Psoas muscle (tissue), 7 donors: ENCODE measurements at regions not wholly inside any gene's neighbourhood (a gene's known extent, or its start where the extent isn't known, plus 50 kb on each side); places are given as distances from the start of the nearest gene placed in this dataset.

Experiments
- ATAC-seq, 4 donors: fragments of 200-7000 bp; cut with Tn5 transposase; one replicate each; pipeline ENCODE4 v1.9.1; 2020; ENCODE audit warnings: moderate library complexity in 3 of 4, mild to moderate bottlenecking in 2 of 4
- DNase-seq, 2 donors: peaks; one replicate each; pipeline ENCODE4 v3.0.0-alpha.2; 2020
- H3K27ac ChIP-seq: fragments of 200-600 bp; one replicate; pipeline ENCODE4 v1.8.0; 2022
- H3K27me3 ChIP-seq, 3 donors: fragments of 200-600 bp in 1 of 3; one replicate each; pipeline versions ENCODE4 v1.6.1 to v1.8.0; 2013 to 2022; ENCODE audit warnings: low read length in 2 of 3, mild to moderate bottlenecking in 2 of 3, moderate library complexity in 1 of 3; ENCODE audit not compliant: insufficient read depth in 3 of 3
- H3K36me3 ChIP-seq, 2 donors: fragments of 200-600 bp in 1 of 2; one replicate each; pipeline versions ENCODE4 v1.6.1 to v1.8.0; 2013 to 2022; ENCODE audit warnings: low read depth in 1 of 2, mild to moderate bottlenecking in 1 of 2, moderate library complexity in 1 of 2; ENCODE audit not compliant: insufficient read depth in 1 of 2
- H3K4me1 ChIP-seq: fragments of 200-600 bp; one replicate; pipeline ENCODE4 v1.8.0; 2022
- H3K4me3 ChIP-seq: fragments of 200-600 bp; one replicate; pipeline ENCODE4 v1.8.0; 2022; ENCODE audit warnings: mild to moderate bottlenecking
- H3K9me3 ChIP-seq: fragments of 200-600 bp; one replicate; pipeline ENCODE4 v1.8.0; 2022
- WGBS, 3 donors: extraction: QIAGEN DNeasy Blood & Tissue Kit; methylation state at CpG; one replicate each; pipeline versions ENCODE4 v1.1.6 to v1.1.7; 2013; 5-methylcytosine and 5-hydroxymethylcytosine counted together
- intact Hi-C, 2 donors: fragments of 100-400 bp; cut with DNase I; formaldehyde crosslinking; loops; one replicate each; pipeline versions ENCODE4 v1.11.0 to v1.14.2; 2022
- TF ChIP-seq, protein P1 (sequence below): fragments of 200-600 bp; IDR thresholded peaks from one replicate; pipeline ENCODE4 v1.8.0; 2022; ENCODE audit warnings: antibody characterized with exemption
- donor health status: healthy with polysubstance abuse.
- donor health status: DM: no; HTN: no; CAD: no; lungs with moderate emphysema.
- donor health status: Bipolar disorder and iron deficiency.
- donor health status: healthy.
- donor health status: DM: yes; HTN: yes; CAD: no.
- donor health status: DM: no; HTN: no; CAD: no.
- donor health status: DM: yes; HTN: yes; CAD: no.

DNA sequence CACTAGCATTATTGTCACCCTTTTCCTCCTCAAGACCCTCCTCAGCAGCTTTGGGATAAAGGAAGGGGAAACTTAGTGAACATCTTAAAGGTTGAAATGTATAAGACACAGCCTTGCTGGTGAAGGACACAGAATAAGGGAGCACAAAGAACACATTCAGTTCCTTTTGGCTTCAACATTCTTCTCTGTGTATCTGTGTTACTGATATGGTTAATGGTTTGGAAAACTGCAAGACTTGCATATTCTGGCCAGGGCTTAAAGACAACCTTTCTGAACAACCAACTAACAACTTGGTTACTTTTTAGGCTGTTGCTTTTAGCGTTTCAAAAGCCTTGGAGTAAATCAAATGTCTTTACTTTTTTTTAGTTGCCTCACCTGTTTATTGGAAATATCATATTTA lies 680.5 kb downstream of the MECOM start:
- H3K4me3 ChIP-seq = no peak overlapping the region
- intact Hi-C loops = no loop called here
- ATAC-seq (no peak), DNase-seq (no peak)
- H3K27me3 ChIP-seq = no peaks in the 10 kb centered on the region
- no peaks in the 10 kb centered on the region for H3K36me3 ChIP-seq
- 74 to 87% (median 77%) methylated on average over 1 of the region's 1 CpG for WGBS, 3 donors
- H3K27ac ChIP-seq = no peak overlapping the region
- TF ChIP-seq, protein P1, sequence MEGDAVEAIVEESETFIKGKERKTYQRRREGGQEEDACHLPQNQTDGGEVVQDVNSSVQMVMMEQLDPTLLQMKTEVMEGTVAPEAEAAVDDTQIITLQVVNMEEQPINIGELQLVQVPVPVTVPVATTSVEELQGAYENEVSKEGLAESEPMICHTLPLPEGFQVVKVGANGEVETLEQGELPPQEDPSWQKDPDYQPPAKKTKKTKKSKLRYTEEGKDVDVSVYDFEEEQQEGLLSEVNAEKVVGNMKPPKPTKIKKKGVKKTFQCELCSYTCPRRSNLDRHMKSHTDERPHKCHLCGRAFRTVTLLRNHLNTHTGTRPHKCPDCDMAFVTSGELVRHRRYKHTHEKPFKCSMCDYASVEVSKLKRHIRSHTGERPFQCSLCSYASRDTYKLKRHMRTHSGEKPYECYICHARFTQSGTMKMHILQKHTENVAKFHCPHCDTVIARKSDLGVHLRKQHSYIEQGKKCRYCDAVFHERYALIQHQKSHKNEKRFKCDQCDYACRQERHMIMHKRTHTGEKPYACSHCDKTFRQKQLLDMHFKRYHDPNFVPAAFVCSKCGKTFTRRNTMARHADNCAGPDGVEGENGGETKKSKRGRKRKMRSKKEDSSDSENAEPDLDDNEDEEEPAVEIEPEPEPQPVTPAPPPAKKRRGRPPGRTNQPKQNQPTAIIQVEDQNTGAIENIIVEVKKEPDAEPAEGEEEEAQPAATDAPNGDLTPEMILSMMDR = no peak
- no peaks in the 10 kb centered on the region for H3K4me1 ChIP-seq
- no peaks in the 10 kb centered on the region for H3K9me3 ChIP-seq

DNA sequence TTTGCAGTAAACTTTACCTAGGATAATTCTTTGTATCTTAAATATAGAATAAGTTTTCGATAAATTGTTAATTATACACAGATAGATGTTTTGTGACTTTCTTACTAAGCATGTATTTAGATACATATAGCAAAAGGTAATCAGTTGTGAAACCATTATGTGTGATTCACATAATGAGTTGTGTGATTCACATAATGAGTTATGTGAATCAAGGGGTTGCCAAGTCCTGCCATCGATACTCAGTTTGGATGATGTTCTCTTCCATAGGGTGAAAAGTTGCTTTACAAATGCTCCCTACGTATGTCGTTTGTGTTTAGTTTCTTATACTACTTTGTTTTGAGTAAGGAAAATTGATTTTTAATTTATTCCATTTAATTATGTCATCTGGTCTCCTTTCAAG lies 682.1 kb downstream of the MECOM start:
- intact Hi-C loops = no loop called here
- no peak for DNase-seq
- TF ChIP-seq, protein P1 = no peak
- 89 to 94% (median 89%) methylated on average over 4 of the region's 4 CpGs for WGBS, 3 donors
- Histone ChIP-seq H3K27ac (no peak overlapping the region), H3K4me1 (no peaks in the 10 kb centered on the region), H3K4me3 (no peak overlapping the region), H3K9me3 (no peaks in the 10 kb centered on the region), H3K27me3 (no peaks in the 10 kb centered on the region), H3K36me3 (no peaks in the 10 kb centered on the region)
- no peak for ATAC-seq

DNA sequence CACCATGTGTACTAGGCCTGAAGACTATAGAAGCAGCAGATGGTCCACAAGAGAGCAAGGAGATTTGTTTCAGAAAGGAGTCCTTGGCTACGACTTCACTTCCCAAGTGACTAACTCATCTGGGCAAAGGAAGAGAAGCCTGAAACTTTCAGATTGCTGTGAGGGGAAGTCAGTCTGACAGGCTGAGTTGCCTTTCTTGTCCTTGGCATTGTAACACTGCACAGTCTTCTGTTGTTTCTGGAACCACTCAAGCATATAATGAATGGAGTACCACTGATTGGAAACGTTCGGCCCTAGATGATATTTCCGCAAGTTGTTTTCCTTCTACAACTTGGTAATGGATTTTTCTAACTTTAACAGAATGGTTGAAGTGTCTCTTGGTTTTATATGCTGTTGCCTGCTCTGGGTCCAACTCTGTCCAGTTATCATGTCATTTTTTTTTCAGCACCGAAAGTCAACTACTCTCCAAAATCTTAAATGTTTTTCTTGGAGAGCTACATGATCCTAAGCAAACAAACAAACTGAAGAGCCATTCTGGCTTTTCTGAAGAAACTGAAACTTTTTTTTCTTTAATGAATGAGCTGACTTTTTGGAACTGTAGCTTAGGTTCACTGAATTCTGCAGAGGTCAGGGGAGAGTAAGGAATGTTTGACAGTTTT lies 685.7 kb downstream of the MECOM start:
- 73 to 82% (median 77%) methylated on average over 5 of the region's 5 CpGs for WGBS, 3 donors
- intact Hi-C loops = no loop called here
- no peak overlapping the region for H3K27ac ChIP-seq

DNA sequence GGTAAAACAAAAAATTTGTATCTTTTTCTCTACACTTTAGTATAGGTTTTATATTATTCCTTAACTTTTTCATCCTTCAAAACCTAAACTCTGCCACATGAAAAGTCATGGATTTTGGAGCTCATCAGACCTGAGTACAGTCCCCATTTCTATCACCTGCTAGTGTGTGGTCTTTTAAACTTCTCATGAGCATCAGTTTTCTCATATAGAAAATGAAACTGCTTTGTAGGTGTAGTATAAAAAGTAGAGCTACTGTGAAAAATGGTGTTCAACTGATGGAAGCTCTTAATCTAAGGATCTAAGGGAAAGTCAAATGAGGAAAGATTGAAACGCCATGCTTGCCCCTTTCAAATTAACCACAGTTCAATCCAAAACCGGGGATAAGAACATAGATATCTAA lies 686.5 kb downstream of the MECOM start:
- ATAC-seq (no peak), DNase-seq (no peak)
- Histone ChIP-seq H3K27ac (no peak overlapping the region), H3K4me1 (no peaks in the 10 kb centered on the region), H3K27me3 (no peaks in the 10 kb centered on the region), H3K36me3 (no peaks in the 10 kb centered on the region), H3K4me3 (no peak overlapping the region), H3K9me3 (no peaks in the 10 kb centered on the region)
- TF ChIP-seq, protein P1 = no peak
- intact Hi-C loops = no loop called here
- 51 to 61% (median 58%) methylated on average over 2 of the region's 2 CpGs for WGBS, 3 donors

More for the DNA sequence above, 685.7 kb downstream of the MECOM start:
- H3K4me1 ChIP-seq = no peaks in the 10 kb centered on the region
- H3K4me3 ChIP-seq = no peak overlapping the region
- no peaks in the 10 kb centered on the region for H3K9me3 ChIP-seq
- ATAC-seq (no peak), DNase-seq (no peak)
- H3K27me3 ChIP-seq = no peaks in the 10 kb centered on the region
- H3K36me3 ChIP-seq = no peaks in the 10 kb centered on the region
- TF ChIP-seq, protein P1 = no peak

DNA sequence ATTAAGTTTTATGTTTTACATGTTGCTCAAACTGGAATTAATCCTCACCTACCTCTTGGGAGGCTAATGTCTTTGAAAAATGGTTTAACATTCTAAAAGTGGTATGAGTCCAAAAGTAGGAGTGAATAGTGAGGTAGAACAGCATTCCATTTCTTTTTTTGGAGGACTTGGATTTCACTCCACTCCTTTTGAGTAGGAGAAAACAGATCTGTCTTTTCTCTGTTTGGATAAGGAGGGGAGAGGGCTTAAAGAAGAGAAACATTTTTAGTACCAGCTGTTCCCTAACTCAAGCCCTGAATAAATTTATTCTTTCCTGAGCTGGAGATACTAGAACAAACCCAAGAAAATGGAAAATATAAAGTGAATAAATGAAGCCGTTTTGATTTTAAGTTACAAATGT lies 687.9 kb downstream of the MECOM start:
- H3K27ac ChIP-seq = no peak overlapping the region
- no peaks in the 10 kb centered on the region for H3K36me3 ChIP-seq
- no peaks in the 10 kb centered on the region for H3K9me3 ChIP-seq
- no peak for ATAC-seq
- intact Hi-C loops = no loop called here
- TF ChIP-seq, protein P1 = no peak
- DNase-seq = no peak
- H3K27me3 ChIP-seq = no peaks in the 10 kb centered on the region
- no peaks in the 10 kb centered on the region for H3K4me1 ChIP-seq
- WGBS, 3 donors = 75 to 86% (median 80%) methylated on average over 1 of the region's 1 CpG
- H3K4me3 ChIP-seq = no peak overlapping the region
